HG03571 (cell line): ENCODE measurements at regions not wholly inside any gene's neighbourhood (a gene's known extent, or its start where the extent isn't known, plus 50 kb on each side); places are given as distances from the start of the nearest gene placed in this dataset.

Experiments used
- ATAC-seq: cut with Tn5 transposase; IDR thresholded peaks from one replicate; pipeline ENCODE4 v1.9.1; 2021; ENCODE audit not compliant: unreplicated experiment

DNA sequence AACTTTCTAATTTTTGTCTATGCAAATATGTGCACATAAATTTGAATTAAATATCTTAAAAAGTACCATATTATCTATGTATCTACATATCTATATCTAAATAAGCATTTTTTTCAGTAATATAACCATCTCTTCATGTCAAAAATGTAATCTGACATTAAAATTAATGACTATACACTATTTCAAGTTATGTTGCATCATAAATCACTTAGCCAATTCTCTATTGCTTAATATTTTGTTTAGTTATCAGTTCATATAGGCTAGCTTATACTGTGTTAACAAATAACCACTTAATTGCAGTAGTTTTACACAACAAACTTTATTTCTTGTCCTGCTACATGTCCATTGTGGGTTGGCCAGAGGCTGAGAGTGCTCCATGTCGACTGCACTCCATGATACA, 360.8 kb downstream of the EPM2A start:
- no peak for ATAC-seq

DNA sequence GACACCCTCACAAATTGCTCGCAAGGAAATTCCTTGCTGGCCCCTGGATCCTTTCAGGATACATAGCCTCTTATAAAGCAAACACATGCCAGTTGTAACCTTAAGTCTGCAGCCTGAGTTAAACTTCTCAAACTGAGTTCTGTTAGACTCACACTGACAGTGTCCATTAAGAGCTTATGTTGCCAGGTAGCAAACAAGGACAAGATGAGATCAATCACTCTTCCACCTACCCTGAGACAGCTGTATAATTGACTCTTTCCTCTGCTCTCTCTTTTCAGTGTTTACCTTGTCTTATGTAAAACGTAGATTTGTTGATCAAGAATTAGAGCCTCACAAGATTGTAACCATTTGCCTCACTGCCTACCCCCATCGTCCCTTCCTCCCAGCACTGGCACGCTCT, 359.8 kb downstream of the EPM2A start:
- no peak for ATAC-seq

DNA sequence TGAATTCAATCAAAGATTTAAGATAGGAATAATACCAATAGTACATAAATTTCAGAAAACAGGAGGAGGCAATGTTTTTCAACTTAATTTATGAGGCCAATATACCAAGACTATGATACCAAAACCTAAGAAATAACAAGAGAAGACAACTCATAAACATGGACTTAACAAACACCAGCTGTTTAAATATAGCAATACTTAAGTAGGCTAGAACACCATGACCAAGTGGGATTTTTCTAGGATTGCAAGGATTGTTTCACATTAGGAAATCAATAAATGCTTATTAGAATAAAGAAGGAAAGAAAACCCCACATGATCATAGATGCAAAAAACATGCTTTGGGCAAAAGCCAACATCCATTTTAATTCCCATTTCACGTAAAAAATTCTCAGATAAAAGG, 355.1 kb downstream of the EPM2A start:
- no peak for ATAC-seq

DNA sequence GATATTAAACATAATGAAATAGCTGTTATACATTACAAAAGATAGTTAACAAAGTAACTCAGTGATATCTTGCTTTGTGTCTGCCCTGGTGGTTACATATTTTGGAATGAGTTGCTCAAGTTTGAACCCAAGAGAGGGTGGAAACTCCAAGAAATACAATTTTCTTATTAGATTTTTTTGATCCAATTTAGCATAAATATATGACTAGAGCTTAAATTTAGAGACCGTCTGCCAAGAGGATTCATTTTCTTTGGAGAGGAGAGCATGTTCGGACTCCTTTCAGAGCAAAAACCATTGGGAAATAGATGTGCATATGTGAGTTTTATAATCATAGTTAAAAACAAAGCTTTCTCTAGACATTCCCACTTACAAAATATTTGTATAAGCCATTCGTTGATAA, 353.4 kb downstream of the EPM2A start:
- no peak for ATAC-seq

DNA sequence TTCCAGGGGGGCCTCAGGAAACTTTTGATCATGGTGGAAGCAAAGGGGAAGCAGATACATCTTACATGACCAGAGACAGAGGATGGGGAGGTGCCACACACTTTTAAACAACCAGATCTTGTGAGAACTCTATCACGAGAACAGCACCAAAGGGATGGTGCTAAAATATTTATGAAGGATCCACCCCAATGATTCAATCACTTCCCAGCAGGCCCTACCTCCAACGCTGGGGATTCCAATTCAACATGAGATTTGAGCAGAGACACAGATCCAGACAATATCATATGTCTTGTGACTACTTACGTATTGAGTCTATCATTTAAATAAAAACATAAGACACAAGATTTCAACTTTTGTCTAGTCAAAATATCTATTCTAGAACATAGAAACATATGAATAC, 351.9 kb downstream of the EPM2A start:
- ATAC-seq: no peak

DNA sequence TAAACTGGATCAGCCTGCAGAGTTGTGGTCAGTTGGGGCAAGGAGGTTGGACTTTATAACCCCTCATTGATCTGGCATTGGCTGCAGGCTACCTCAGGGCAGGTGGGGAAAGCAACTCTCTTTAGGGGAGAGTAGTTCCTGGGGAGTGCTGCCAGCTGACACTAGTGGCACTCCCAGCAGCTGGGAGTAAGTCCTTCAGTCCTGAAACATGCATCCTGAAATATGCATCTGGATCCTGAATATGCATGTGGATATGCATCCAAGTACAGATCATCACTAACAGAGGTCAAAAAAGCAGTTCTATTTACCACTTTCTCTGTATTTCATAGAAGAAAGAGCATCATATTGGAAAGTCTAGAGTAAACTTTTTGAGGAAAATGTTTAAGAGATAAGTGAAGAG, 350.8 kb downstream of the EPM2A start:
- ATAC-seq: no peak

DNA sequence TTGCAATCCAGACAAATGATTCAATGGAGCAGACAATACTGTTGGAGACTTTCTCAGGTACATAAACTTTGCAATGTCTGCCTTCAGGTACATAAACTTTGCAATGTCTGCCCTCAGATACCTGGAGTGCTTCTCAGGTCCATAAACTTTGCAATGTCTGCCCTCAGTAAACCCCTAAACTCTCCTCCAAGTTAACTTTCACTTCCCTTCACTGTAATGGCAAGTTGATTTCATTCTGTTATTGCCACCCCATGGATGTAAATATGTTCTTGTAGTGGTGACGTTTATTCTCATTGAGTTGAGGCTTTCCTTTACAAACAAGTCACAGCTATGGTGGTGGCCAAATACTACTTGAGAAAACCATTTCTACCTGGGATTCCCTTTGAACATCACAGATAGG, 338.8 kb downstream of the EPM2A start:
- ATAC-seq: no peak

DNA sequence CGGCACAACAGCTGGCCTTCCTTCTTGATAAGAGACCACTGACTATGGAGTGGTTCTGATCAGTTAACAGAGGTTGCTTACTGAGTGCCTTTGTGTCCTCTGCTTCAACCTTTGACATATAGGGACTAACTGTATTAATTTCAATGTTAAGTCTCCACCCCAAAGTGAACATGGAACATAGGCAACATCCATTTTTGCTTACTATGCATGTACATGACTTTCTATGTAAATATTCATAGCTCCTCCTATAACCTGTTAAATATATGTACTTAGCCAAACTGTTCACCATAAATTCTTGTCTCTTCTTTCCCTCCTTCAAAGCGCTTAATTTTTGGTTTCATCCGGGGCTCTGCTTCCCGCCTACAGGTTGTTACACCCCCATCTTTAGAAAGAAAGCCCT, 334.8 kb downstream of the EPM2A start:
- ATAC-seq: no peak

DNA sequence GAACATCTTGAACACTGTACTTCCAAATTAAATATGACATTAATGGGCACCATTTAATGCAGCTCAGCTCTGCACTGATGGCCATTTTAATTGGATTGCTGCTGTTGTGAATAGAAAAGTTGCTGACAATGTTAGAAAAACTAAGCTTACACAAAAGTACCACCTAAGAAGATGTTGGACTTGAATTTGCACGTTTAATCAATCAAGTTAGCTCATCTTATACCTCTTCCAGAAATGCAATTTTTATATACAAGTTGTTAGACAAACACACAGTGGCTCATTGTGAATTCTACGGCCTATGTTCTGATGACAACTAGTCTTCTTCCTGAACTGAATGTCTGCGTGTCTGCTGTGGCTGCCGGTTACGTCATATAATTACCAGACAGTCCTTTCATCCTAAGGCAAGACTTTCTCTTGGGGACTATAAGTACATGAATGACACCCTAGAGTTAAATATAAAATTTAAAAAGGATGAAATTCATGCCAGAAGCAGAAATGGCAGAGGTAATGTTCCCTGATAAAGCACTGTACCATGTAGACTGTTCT, 330.2 kb downstream of the EPM2A start:
- ATAC-seq: no peak

DNA sequence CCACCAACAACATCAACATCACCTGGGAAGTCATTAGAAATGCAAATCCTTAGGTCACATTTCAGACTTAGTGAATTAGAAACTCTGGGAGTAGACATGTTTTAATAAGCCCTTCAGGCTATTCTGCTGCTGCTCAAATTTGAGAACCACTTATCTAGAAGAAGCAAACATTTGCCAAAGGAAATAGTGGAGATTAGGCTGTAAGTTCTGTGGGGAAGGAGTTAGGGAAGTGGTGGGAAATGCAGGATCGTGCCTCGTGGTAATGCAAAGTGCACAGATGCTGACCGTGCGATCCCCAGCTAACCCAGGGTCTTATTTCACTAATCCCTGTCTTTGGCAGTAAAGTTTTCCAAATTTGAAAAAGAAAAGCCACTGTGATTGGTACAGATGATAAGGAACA, 328.5 kb downstream of the EPM2A start:
- no peak for ATAC-seq

DNA sequence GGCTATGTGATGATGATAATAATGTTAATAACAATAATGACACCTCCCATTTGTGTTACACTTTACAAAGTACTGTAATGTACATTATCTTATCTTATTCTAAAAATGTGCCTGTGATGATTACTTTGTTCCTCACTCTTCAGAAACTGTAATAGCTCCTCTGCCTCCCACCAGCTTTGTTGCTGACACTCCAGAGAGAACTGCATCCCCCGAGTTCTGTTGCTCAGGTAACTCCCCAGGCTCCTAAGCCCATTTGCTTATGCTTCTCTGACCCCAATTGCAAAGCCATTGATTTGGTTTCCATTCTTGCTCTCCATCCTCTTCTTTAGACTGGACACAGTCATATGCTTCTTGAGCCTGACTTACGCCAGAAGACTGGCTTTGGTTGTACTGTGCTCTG, 319.7 kb downstream of the EPM2A start:
- no peak for ATAC-seq

DNA sequence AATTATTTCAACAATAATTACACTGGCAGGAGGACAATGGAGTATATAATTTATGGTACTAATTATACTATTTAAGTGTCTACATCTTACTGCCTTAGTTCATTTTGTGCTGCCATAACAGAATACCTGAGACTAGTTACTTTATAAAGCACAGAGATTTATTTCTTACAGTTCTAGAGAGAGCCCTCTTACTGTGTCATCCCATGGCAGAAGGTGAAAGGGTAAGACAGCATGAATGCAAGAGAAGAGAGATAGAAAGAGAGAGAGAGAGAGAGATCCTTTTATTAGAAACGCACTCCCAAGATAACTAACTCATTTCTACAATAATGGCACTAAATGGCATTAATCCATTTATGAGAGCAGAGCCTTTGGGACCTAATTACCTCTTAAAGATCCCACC, 314.7 kb downstream of the EPM2A start:
- no peak for ATAC-seq

DNA sequence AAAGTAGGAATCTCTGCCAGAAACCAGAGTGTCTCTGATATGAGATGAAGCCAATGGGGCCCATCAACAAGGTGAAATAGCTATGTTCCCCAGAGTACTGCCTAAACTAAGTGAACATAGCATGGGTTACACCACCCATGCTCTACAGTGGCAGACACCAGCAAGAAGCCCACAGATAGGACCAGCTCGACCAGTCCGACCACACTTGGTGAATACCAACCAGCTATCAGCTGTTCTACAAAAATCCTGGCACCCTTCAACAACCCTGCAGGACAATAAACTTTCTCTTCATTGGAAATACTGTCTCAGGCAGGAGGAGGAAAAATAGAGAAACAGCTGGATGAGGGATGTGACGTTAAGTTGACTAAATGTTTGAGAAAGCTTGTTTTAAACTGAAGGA, 311.4 kb downstream of the EPM2A start:
- no peak for ATAC-seq

DNA sequence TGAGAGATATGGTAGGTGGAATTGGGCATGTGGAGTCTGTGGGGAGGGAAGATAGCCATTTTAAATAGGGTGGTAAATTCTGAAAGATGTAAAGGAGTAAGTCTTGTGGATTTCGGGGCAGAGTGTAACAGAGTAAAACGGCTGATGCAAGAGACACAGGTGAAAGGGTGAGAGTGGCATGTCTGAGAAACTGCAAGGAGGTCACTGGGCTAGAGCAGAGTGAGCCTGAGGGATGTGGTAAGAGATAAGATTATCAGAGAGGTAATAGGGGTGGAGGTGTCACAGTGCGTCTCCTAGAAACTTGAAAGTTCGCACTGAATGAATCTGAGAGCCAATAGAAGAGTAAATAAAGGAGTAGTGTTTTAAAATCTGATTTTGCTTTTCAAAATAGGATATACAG, 308.1 kb downstream of the EPM2A start:
- ATAC-seq: no peak

DNA sequence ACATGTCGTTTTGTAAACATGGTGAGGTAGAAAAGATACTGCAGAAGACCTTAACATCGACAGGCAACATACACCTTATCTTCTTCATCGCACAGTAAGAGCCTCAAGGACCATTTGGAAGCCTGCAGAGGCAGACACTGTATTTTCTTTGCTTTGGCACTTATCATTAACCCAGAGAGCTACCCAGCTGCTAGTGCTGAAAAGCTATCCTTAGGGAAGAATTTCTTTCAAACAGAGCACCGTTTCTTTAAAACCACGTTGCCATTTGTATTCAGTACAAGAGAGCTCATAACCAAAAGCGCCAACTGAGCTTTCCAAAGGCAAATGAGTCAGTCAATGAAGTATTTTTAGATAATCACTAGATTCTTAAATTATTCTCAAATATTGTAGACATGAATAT, 306.6 kb downstream of the EPM2A start:
- ATAC-seq: no peak

DNA sequence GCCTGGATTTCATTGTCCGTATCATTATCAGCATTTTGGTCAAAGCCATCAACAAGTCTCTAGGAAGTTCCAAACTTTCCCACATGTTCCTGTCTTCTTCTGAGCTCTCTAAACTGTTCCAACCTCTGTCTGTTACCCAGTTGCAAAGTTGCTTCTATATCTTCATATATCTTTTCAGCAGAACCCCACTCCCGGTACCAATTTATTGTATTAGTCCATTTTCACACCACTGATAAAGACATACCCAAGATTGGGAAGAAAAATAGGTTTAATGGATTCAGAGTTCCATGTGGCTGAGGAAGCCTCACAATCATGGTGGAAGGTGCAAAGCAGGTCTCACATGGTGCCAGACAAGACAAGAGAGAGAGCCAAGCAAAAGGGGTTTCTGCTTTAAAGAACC, 293.2 kb downstream of the EPM2A start:
- ATAC-seq: no peak

DNA sequence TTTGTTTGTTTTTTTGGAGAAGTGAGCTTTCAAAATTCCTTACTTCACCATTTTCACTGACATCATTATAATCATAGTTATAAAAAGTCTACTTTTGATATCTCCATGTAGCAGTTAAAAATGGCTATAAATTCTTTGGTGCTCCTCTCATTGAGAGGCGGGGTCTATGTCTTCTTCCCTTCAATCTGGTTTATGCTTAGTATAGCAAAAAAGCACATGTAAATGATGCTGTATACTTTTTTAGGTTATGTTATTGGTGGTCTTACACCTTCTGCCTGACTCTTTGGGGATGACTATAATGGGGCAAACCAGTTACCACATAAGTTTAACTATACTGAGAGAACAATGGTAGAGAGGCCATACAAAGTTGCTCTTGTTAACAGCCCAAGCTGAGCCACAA, 289.6 kb downstream of the EPM2A start:
- ATAC-seq: no peak

DNA sequence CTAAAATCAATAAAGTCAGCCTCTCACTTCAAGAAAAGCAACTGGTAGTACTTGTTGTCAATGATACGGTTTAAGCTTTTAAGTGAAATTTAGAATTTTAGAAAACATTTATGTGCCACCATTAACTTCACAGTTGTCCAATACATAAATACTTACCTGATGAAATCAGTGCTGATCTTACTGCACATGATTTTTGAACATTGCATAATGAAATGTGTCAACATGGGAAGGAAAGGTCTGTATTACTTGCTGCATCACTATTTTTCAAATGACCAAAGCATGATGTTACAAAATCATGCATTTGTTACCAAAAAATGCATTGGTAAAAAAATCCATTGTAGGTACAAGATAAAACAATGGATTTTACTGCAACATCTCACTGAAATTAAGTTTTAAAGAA, 284.3 kb downstream of the EPM2A start:
- ATAC-seq: no peak

DNA sequence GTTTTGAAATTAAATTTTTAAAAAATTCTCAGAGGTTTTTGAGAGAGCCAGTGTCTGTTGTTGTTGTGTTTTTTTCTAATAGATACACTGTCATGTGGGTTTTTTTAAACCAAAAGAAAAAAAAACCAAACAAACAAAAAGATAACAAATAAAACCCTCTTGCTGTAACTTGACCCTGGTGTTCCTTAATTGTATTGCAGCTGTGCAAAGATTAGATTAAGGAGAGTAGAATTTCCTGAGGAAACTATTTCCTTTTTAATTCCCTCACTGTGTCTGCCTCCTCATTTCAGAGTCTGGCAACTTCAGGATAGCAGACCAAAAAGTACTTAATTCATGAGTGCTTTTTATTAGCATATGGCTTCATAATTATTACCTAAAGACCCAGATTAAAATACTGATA, 281.9 kb downstream of the EPM2A start:
- ATAC-seq: no peak

DNA sequence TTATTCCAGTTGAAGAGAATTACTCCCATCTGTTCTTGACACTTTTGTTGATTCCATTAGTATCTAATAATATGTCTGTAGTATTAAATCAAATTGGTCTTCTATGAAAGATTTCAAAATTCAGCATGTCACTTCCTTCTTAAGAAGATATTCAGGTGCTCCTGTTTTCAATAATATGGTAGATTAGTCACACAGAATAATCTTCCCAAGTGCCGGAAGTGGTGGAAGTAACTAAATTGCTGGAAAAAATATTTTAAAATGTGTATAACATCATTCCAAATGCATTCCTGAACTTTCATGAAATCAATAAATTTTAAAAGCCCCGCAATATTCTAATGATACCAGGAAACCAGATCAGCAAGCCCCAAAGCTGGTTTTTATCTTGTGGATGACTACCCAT, 281.3 kb downstream of the EPM2A start:
- no peak for ATAC-seq

DNA sequence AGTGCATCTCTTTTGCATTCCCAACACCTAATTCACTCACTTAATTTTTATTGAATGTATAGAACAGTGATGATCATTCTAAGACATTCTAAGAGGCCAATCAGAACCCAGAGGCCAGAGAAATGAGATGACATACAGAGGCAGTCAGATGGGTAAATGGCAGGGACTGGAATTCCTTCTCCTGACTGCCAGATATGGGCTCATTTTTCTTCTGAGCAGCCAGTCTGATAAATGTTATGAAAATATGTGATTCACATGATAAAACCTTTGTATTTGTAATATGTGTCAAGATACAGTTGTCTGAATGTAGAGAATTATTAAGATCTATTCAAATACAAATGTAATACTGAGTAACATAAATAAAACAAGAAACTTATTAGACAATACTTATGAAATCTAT, 277.8 kb downstream of the EPM2A start:
- no peak for ATAC-seq

DNA sequence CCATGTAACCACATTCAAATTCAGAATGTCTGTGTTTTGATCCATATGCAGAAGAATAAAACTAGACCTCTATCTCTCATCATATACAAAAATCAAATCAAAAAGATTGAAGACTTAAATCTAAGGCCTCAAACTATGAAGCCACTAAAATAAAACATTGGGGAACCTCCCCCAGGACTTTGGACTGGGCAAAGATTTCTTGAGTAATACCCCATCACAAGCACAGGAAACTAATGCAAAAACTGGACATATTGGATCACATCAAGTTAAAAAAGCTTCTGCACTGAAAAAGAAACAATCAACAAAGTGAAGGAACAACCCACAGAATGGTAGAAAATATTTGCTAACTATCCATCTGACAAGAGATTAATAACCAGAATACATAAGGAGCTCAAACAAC, 266.8 kb downstream of the EPM2A start:
- ATAC-seq: no peak

DNA sequence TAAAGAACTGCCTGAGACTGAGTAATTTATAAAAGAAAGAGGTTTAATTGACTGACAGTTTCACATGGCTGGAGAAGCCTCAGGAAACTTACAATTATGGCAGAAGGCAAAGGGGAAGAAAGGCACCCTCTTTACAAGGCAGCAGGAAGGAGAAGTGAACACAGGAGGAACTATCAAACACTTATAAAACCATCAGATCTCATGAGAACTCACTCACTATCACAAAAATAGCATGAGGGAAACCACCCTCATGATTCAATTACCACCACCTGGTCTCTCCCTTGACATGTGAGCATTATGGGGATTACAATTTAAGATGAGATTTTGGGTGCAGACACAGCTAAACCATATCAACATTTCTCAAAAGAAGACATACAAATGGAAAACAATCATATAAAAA, 266.3 kb downstream of the EPM2A start:
- ATAC-seq: no peak

DNA sequence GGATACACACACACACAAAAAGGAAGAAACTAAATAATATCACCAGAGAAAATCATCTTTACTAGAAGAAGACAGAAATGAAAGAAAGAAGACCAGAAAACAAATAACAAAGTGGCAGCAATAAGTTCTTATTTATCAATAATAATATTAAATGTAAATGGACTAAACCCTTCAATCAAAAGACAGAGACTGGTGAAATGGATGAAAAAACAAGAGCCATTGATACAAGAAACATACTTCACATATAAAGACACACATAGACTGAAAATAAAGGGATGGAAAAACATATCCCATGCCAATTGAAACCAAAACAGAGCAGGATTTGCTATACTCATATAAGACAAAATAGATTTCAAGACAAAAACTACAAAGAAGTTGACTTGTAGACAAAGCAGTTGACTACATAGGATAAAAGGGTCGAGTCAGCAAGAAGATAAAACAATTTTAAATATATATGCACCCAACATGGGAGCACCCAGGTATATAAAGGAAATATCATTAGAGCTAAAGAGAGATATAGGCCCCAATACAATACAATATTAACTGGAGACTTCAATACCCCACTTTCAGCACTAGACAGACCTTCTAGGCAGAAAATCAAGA, 259.4 kb downstream of the EPM2A start:
- ATAC-seq: no peak
